ENCODE measurements at regions not wholly inside any gene's neighbourhood (a gene's known extent, or its start where the extent isn't known, plus 50 kb on each side); places are given as distances from the start of the nearest gene placed in this dataset.

GRCh38 chr2:117755768-117756167, 58.7 kb upstream of the DDX18 start:
- H3K27ac ChIP-seq (ENCODE audit: insufficient read depth, low read length, poor library complexity, severe bottlenecking): no peak overlapping the region
- H3K9me3 Mint-ChIP-seq: peaks cover 0 to 8% (median 0%) of the 10 kb centered on the region in 7 donors
- no peaks in the 10 kb centered on the region for H3K27me3 ChIP-seq (ENCODE audit: control insufficient read depth, insufficient read depth, low read length)
- H3K4me3 ChIP-seq (ENCODE audit: low read depth, low read length): no peak overlapping the region
- H3K4me1 ChIP-seq (ENCODE audit: control insufficient read depth, insufficient read depth, low read length, poor library complexity, severe bottlenecking): no peaks in the 10 kb centered on the region
- H3K36me3 Mint-ChIP-seq: no peaks in the 10 kb centered on the region
- H3K27me3 Mint-ChIP-seq: peaks cover 5% of the 10 kb centered on the region
- DNase-seq: no peak
- no peaks in the 10 kb centered on the region for H3K36me3 ChIP-seq (ENCODE audit: control insufficient read depth, insufficient read depth, low read length)
- H3K4me3 Mint-ChIP-seq: no peak overlapping the region
- H3K4me1 Mint-ChIP-seq: no peaks in the 10 kb centered on the region
- H3K9me3 ChIP-seq (ENCODE audit: control insufficient read depth in 2 of 2, low read length in 2 of 2): no peaks in the 10 kb centered on the region
- ATAC-seq (ENCODE audit: low read depth in 2 of 2): no peak
- H3K27ac Mint-ChIP-seq: no peak overlapping the region

- Histone ChIP-seq H3K4me3 (ENCODE audit: low read depth, low read length) (no peak overlapping the region), H3K9me3 (ENCODE audit: control insufficient read depth in 2 of 2, low read length in 2 of 2) (no peaks in the 10 kb centered on the region), H3K36me3 (ENCODE audit: control insufficient read depth, insufficient read depth, low read length) (no peaks in the 10 kb centered on the region), H3K27ac (ENCODE audit: insufficient read depth, low read length, poor library complexity, severe bottlenecking) (no peak overlapping the region), H3K27me3 (ENCODE audit: control insufficient read depth, insufficient read depth, low read length) (no peaks in the 10 kb centered on the region), H3K4me1 (ENCODE audit: control insufficient read depth, insufficient read depth, low read length, poor library complexity, severe bottlenecking) (no peaks in the 10 kb centered on the region)
- no peaks in the 10 kb centered on the region for H3K4me1 Mint-ChIP-seq
- peaks cover 0 to 2% (median 1%) of the 10 kb centered on the region in 7 donors for H3K9me3 Mint-ChIP-seq
- no peak overlapping the region for H3K4me3 Mint-ChIP-seq
- ATAC-seq (ENCODE audit: low read depth in 2 of 2) (no peak), DNase-seq (no peak)
- no peaks in the 10 kb centered on the region for H3K36me3 Mint-ChIP-seq
- peaks cover 5% of the 10 kb centered on the region for H3K27me3 Mint-ChIP-seq
- no peak overlapping the region for H3K27ac Mint-ChIP-seq
Measured at GRCh38 chr2:117760916-117761315, 53.6 kb upstream of the DDX18 start.

DNA sequence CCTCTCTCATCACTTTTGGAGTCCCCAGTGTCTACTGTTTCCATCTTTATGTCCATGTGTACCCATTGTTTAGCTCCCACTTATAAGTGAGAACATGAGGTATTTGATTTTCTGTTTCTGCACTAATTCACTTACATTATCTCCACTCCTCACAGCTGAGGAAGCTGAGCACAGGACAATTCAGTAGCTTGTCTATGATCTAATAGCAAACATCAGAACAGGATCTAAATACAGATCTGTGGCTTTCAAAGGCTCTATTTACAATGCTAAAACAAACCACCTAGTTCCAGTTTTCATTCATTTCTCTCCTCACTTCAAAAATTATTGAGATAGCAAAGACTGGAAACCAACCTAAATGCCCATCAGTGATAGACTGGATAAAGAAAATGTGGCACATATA, 52.0 kb upstream of the DDX18 start:
- no peak for ATAC-seq (ENCODE audit: low read depth in 2 of 2)
- no peak for DNase-seq
- Mint-ChIP-seq H3K4me3 (no peak overlapping the region), H3K36me3 (no peaks in the 10 kb centered on the region), H3K27ac (no peak overlapping the region), H3K27me3 (no peaks in the 10 kb centered on the region), H3K4me1 (no peaks in the 10 kb centered on the region), H3K9me3 (peaks cover 0 to 2% (median 0%) of the 10 kb centered on the region in 7 donors)
- Histone ChIP-seq H3K36me3 (ENCODE audit: control insufficient read depth, insufficient read depth, low read length) (no peaks in the 10 kb centered on the region), H3K4me1 (ENCODE audit: control insufficient read depth, insufficient read depth, low read length, poor library complexity, severe bottlenecking) (no peaks in the 10 kb centered on the region), H3K4me3 (ENCODE audit: low read depth, low read length) (no peak overlapping the region), H3K9me3 (ENCODE audit: control insufficient read depth in 2 of 2, low read length in 2 of 2) (no peaks in the 10 kb centered on the region), H3K27ac (ENCODE audit: insufficient read depth, low read length, poor library complexity, severe bottlenecking) (no peak overlapping the region), H3K27me3 (ENCODE audit: control insufficient read depth, insufficient read depth, low read length) (no peaks in the 10 kb centered on the region)

- Mint-ChIP-seq H3K27ac (no peak overlapping the region), H3K4me3 (no peak overlapping the region), H3K4me1 (no peaks in the 10 kb centered on the region), H3K27me3 (no peaks in the 10 kb centered on the region), H3K9me3 (peaks cover 0 to 2% (median 0%) of the 10 kb centered on the region in 7 donors), H3K36me3 (no peaks in the 10 kb centered on the region)
- H3K36me3 ChIP-seq (ENCODE audit: control insufficient read depth, insufficient read depth, low read length): no peaks in the 10 kb centered on the region
- no peaks in the 10 kb centered on the region for H3K4me1 ChIP-seq (ENCODE audit: control insufficient read depth, insufficient read depth, low read length, poor library complexity, severe bottlenecking)
- no peaks in the 10 kb centered on the region for H3K27me3 ChIP-seq (ENCODE audit: control insufficient read depth, insufficient read depth, low read length)
- ATAC-seq (ENCODE audit: low read depth in 2 of 2) (no peak), DNase-seq (no peak)
- H3K9me3 ChIP-seq (ENCODE audit: control insufficient read depth in 2 of 2, low read length in 2 of 2): no peaks in the 10 kb centered on the region
- no peak overlapping the region for H3K4me3 ChIP-seq (ENCODE audit: low read depth, low read length)
- H3K27ac ChIP-seq (ENCODE audit: insufficient read depth, low read length, poor library complexity, severe bottlenecking): no peak overlapping the region
Measured at GRCh38 chr2:117763804-117764203, 50.7 kb upstream of the DDX18 start.
